Transverse colon (tissue), 4 donors: ENCODE measurements at regions not wholly inside any gene's neighbourhood (a gene's known extent, or its start where the extent isn't known, plus 50 kb on each side); places are given as distances from the start of the nearest gene placed in this dataset.

ENCODE experiments used
- DNase-seq: peaks from one replicate; pipeline ENCODE4 v3.0.0-alpha.2; 2019
- H3K27ac ChIP-seq, 4 donors: fragments of 200-600 bp; sonication (generic); 2 replicates each; pipeline ENCODE4 v1.5.1; 2016 to 2018; ENCODE audit warnings: inconsistent platforms in 4 of 4
- H3K27me3 ChIP-seq: fragments of 200-600 bp; sonication (generic); 2 replicates; pipeline ENCODE4 v1.5.1; 2017; ENCODE audit warnings: inconsistent platforms
- H3K36me3 ChIP-seq, 4 donors: fragments of 200-600 bp; sonication (generic); 2 replicates each; pipeline ENCODE4 v1.5.1; 2017 to 2019; ENCODE audit warnings: inconsistent platforms in 4 of 4
- H3K4me1 ChIP-seq, 4 donors: fragments of 200-600 bp; sonication (generic); 2 replicates each; pipeline ENCODE4 v1.5.1; 2017 to 2020; ENCODE audit warnings: inconsistent platforms in 4 of 4
- H3K4me3 ChIP-seq, 4 donors: fragments of 200-600 bp; sonication (generic); 1 replicate in 1 of 4; 2 replicates in 3 of 4; pipeline versions ENCODE4 v1.5.1 to v1.6.1; 2017 to 2019; ENCODE audit warnings: inconsistent platforms in 4 of 4
- H3K9me3 ChIP-seq, 2 donors: fragments of 200-600 bp; sonication (generic); 2 replicates each; pipeline ENCODE4 v1.5.1; 2017 to 2019; ENCODE audit warnings: inconsistent platforms in 2 of 2
- EP300 ChIP-seq: sonication (generic); formaldehyde crosslinking; IDR thresholded peaks from one replicate; pipeline ENCODE4 v1.6.1; 2017; ENCODE audit warnings: antibody characterized with exemption, low read depth
- POLR2A ChIP-seq: fragments of 450-650 bp; IDR thresholded peaks from one replicate; pipeline ENCODE4 v1.6.1; 2016; ENCODE audit warnings: antibody characterized with exemption, mild to moderate bottlenecking, moderate library complexity
- POLR2AphosphoS5 ChIP-seq, 3 donors: sonication (generic); formaldehyde crosslinking; IDR thresholded peaks; one replicate each; pipeline ENCODE4 v1.6.1; 2016; ENCODE audit warnings: antibody characterized with exemption in 3 of 3
- WGBS, 2 donors: methylation state at CpG; one replicate each; pipeline ENCODE4 v1.1.5; 2018; ENCODE audit warnings: low coverage in 1 of 2; 5-methylcytosine and 5-hydroxymethylcytosine counted together
- in situ Hi-C, 4 donors: fragments of 200-750 bp; cut with MboI; loops; one replicate each; pipeline versions ENCODE4 v1.15.0 to v1.15.1; 2017; ENCODE audit warnings: low sequenced_read_pairs in 3 of 4, low pct_ligation_motif_present in 1 of 4, low pct_unique_long_range_greater_than_20kb in 1 of 4
- intact Hi-C: fragments of 100-400 bp; cut with DNase I; formaldehyde crosslinking; loops from one replicate; pipeline ENCODE4 v1.15.1; 2023; ENCODE audit warnings: low total_unique reads
- TF ChIP-seq, protein P1 (sequence below), 5 experiments: fragments of 200-600 bp in 3 of 5; fragments of 450-650 bp in 2 of 5; sonication (generic) in 3 of 5; IDR thresholded peaks; 1 replicate in 2 of 5; 2 replicates in 3 of 5; pipeline ENCODE4 v1.5.1; 2016 to 2017; ENCODE audit warnings: antibody characterized with exemption in 5 of 5, inconsistent platforms in 3 of 5, mild to moderate bottlenecking in 2 of 5, moderate library complexity in 1 of 5

- TF ChIP-seq POLR2A (no peak), POLR2AphosphoS5 (IDR thresholded peaks at IDR 0.05) (no peak), EP300 (no peak)
- TF ChIP-seq, protein P1, sequence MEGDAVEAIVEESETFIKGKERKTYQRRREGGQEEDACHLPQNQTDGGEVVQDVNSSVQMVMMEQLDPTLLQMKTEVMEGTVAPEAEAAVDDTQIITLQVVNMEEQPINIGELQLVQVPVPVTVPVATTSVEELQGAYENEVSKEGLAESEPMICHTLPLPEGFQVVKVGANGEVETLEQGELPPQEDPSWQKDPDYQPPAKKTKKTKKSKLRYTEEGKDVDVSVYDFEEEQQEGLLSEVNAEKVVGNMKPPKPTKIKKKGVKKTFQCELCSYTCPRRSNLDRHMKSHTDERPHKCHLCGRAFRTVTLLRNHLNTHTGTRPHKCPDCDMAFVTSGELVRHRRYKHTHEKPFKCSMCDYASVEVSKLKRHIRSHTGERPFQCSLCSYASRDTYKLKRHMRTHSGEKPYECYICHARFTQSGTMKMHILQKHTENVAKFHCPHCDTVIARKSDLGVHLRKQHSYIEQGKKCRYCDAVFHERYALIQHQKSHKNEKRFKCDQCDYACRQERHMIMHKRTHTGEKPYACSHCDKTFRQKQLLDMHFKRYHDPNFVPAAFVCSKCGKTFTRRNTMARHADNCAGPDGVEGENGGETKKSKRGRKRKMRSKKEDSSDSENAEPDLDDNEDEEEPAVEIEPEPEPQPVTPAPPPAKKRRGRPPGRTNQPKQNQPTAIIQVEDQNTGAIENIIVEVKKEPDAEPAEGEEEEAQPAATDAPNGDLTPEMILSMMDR (IDR thresholded peaks at IDR 0.05), result no peak
- no peak overlapping the region for H3K4me3 ChIP-seq
- no peaks in the 10 kb centered on the region for H3K4me1 ChIP-seq
- H3K27me3 ChIP-seq, result no peaks in the 10 kb centered on the region
- intact Hi-C loops (no loop called here), in situ Hi-C loops (no loop called here)
- H3K9me3 ChIP-seq, result no peaks in the 10 kb centered on the region
- H3K36me3 ChIP-seq, result no peaks in the 10 kb centered on the region
- WGBS, 2 donors, result 75 to 90% methylated on average over 2 to 13 of the region's 13 CpGs
- no peak for DNase-seq
- no peak overlapping the region for H3K27ac ChIP-seq
These were observed 72.3 kb downstream of the INHBB start for GRCh38 chr2:120418174-120418787.

DNA sequence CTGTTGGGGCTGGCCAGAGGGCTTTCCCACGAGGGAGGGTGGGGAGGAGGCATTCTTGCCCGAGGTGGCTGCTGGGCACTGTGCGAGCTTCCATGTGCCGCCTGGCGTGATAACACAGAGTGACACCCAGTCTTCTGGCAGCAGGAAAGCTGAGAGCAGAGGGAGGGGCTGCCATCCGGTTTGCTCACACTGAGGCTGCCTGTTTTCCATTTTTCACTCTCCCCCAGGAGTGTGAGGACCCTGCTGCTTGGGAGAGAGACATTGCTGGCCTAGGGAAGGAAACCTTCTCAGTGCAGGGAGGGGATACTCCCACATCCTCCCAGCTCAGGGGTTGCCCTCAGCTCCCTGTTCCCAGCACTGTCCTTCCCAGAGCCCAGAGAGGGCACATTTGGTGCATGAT lies 73.1 kb downstream of the INHBB start:
- Histone ChIP-seq H3K27ac (no peak overlapping the region), H3K4me3 (no peak overlapping the region), H3K4me1 (no peaks in the 10 kb centered on the region), H3K9me3 (no peaks in the 10 kb centered on the region), H3K27me3 (no peaks in the 10 kb centered on the region), H3K36me3 (no peaks in the 10 kb centered on the region)
- TF ChIP-seq EP300 (no peak), POLR2AphosphoS5 (IDR thresholded peaks at IDR 0.05) (no peak), POLR2A (no peak)
- TF ChIP-seq, protein P1 (IDR thresholded peaks at IDR 0.05), result no peak
- no peak for DNase-seq
- in situ Hi-C loops, result no loop called here
- 60% methylated on average over 6 of the region's 6 CpGs; no CpG with 5 or more reads in 1 of the 2 donors for WGBS, 2 donors
- intact Hi-C loops, result no loop called here

DNA sequence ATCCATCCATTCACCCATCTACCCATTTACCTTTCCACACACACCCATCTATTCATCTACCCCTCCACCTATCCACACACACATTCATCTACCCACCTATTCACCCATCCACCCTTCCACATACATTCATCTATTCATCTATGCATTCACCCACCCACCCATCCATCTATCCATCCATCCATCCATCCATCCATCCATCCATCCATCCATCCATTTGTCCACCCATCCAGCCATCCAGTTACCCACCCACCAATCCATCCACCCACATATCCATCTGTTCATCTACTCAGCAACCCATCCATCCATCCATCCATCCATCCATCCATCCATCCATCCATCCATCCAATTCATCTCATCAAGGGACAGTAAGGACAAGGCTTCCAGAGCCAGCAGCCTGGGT lies 74.0 kb downstream of the INHBB start:
- no peak for DNase-seq
- Histone ChIP-seq H3K27ac (no peak overlapping the region), H3K9me3 (no peaks in the 10 kb centered on the region), H3K4me3 (no peak overlapping the region), H3K27me3 (no peaks in the 10 kb centered on the region), H3K36me3 (no peaks in the 10 kb centered on the region), H3K4me1 (no peaks in the 10 kb centered on the region)
- TF ChIP-seq, protein P1 (IDR thresholded peaks at IDR 0.05), result no peak
- TF ChIP-seq EP300 (no peak), POLR2AphosphoS5 (IDR thresholded peaks at IDR 0.05) (no peak)
- in situ Hi-C loops (no loop called here), intact Hi-C loops (no loop called here)

DNA sequence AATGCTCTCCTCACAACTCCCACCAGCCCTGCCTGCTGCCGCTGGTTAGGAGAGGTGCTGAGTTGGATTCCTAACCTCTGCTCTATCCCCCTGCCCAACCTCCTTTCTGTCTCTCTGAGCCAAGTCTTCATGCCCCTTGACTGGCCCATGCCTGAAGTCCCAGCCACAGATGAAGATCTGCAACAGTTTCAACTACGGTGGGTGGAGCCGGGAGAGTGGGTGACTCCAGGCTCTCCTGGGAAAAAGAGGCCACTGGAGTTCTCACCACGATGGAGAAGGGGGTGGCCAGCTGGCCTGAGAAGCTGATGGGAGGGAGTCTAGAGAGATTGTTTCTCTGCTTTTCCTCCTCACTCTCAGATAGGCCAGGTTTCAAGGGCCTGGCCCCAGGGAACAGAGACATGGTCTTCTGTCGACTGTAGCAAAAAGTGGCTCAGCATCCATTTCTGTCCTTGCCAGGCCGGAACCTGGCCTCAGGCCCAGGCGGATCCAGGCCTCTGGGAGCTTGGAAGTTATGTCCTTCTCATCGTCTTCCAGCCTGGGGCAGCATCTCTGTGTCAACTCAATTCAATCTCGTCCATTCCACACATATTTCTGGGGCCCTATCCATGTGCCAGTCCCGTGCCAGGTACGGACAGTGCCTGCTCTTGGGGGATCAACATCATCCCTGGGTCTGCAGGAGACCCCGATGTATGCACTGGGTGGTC lies 75.3 kb downstream of the INHBB start:
- DNase-seq, result no peak
- no peak overlapping the region for H3K4me3 ChIP-seq
- WGBS, 2 donors, result 82 to 96% methylated on average over 4 to 12 of the region's 12 CpGs
- H3K27me3 ChIP-seq, result no peaks in the 10 kb centered on the region
- H3K4me1 ChIP-seq, result no peaks in the 10 kb centered on the region
- in situ Hi-C loops, result no loop called here
- intact Hi-C loops, result no loop called here
- H3K36me3 ChIP-seq, result no peaks in the 10 kb centered on the region
- no peaks in the 10 kb centered on the region for H3K9me3 ChIP-seq
- TF ChIP-seq POLR2A (no peak), EP300 (no peak), POLR2AphosphoS5 (IDR thresholded peaks at IDR 0.05) (no peak)
- TF ChIP-seq, protein P1 (IDR thresholded peaks at IDR 0.05), result no peak
- H3K27ac ChIP-seq, result no peak overlapping the region
